ENCODE measurements at regions not wholly inside any gene's neighbourhood (a gene's known extent, or its start where the extent isn't known, plus 50 kb on each side); places are given as distances from the start of the nearest gene placed in this dataset.
"Not testable (repeated sequence)": the region's sequence is repeated elsewhere in the genome, so short reads cannot be mapped to it uniquely, and the experiment has no call there.

- DNase-seq = no peak
Measured at GRCh38 chr3:189375532-189375931, 203.8 kb downstream of the TPRG1 start.

DNA sequence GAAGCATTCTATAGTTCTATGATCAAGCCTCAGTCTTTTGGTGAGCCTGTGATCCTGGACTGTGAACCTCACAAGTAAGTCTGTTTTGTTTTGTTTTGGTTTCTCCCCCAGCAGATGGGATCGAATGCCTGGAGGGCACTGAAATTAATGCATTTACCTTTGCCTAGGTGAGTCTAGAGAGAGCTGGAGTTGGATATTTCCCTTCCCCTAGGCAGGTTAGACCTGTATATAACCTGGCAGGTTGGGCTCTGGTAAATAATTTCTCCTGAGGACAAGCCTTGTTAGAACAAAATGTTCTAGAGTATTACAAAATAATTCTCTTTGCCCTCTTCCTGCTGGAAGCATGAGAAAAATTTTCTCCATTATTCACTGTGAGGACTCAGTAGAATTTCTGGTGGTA, 211.9 kb downstream of the TPRG1 start:
- no peak for DNase-seq

DNA sequence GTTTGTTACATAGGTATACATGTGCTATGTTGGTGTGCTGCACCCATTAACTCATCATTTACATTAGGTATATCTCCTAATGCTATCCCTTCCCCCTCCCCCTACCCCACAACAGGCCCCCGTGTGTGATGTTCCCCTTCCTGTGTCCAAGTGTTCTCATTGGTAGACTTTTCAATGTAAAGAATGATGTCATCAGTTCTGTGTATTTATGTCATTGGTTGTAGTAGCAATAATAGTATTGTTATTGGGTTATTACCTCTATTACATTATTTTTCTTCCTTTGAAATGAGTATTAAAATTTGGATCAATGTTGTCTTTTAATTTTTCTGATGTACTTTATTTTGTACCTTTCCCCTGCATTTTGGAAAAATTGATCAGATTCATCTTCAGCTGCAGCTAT, 214.1 kb downstream of the TPRG1 start:
- DNase-seq = not testable (repeated sequence)

DNA sequence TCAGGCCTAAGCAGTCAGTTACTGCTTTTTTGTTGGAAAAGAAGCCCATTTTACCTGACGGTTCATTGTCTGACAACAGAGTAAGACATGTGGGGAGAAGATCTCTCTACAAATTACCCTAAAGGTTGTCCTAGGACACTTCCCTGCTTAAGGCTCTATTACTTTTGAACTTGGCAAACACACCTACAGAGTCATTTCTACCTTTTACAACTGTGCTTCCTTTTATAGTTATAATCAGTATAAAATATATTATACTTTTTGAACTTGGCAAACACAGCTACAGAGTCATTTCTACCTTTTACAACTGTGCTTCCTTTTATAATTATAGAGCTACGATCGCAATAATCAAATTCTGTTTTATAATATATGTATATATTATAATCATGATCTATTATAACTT, 215.0 kb downstream of the TPRG1 start:
- DNase-seq = no peak

DNA sequence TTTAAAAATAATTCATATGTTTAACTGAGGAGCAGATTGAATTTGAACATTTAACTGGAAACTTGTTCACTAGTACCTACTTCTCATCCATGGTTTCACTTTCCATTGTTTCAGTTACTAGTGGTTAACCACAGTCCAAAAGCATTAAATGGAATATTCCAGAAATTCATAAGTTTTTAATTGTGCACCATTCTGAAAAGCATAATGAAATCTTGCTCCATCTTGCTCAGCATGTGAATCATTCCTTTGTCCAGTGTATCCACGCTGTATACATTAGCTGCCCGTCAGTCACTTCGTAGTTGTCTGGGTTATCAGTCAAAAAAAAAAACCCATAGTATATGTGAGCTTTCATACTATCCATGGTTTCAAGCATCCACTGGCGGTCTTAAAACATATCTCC, 217.6 kb downstream of the TPRG1 start:
- no peak for DNase-seq

GRCh38 chr3:189393598-189393997, 221.8 kb downstream of the TPRG1 start:
- DNase-seq = no peak

- no peak for DNase-seq
Measured at GRCh38 chr3:189394599-189395121, 222.9 kb downstream of the TPRG1 start.

- no peak for DNase-seq
Measured at GRCh38 chr3:189395825-189396224, 224.1 kb downstream of the TPRG1 start.

GRCh38 chr3:189398656-189399055, 226.9 kb downstream of the TPRG1 start:
- no peak for DNase-seq

DNA sequence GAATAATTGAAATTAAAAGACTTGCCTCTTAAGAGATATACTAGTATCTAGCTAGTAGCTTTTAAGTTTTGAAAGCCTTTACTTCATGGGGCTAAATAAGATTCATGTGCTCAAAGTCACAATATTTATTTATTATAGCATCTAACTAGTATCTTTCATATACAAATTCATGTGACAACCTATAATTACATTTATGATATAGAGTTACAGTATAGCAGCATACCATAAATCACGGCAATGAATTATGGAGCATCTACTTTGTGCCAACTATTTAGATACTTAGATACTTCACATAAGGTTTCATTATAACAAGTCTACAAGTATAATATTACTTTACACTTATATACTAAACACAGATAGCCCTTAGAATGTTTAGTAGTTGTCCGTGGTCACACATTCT, 229.4 kb downstream of the TPRG1 start:
- no peak for DNase-seq

DNA sequence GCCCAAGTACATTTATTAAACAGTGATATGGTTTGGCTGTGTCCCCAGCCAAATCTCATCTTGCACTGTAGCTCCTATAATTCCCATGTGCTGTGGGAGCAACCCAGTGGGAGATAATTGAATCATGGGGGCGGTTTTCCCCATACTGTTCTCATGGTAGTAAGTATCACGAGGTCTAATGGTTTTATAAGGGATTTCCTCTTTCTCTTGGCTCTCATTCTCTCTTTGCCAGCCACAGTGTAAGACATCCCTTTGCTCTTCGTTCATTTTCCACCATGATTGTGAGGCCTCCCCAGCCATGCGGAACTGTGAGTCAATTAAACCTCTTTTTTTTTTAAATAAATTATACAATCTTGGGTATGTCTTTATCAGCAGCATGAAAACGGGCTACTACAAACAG, 228.0 kb upstream of the TP63 start:
- DNase-seq = no peak

DNA sequence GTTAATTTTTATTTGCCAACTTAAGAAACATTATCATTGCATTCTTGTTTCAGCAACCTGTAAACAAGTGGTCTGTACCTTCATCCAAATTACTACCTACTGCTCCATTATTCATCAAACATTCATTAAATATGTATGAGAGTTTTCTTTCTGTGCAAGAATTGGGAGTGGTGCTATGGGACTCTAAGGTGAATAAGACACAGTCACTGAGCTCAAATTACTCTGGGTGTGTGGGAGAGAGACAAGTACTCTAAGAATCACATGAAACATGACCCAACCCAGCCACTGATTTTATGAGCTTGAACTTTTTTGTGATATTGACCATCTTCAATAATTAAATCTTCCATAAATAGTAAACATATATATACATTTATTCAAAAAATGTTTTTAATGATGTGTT, 227.2 kb upstream of the TP63 start:
- DNase-seq = no peak

DNA sequence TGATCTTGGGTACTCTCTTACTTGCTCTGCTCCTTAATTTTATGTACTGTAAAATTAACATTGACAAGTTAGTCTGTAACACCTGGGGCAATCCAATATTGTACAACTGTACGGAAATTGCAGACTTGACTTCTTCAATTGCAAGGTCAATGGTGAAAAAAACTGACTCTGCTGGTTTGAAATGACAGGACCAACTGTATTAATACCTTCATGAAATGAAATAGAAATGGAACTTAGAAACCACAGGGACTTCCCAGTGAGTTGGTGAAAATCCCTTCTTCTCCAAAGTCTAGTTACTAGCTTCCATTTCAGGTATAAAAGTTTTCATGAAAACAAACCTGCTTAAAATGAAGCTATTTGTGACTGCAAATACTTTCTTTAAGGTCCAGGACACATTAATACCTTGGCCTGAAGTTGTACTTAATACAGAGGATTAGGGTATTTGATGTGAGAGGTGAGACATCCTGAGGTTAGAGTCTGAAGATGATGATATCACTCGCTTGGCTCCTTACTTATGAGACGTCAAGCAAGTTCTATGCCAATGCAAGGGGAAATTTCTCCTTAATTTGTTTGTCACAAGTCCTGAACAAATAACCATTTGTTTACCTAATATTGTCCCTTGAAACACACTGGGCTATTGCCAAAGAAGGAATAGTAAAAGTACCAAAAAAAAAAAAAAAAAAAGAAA, 226.2 kb upstream of the TP63 start:
- DNase-seq = no peak

DNA sequence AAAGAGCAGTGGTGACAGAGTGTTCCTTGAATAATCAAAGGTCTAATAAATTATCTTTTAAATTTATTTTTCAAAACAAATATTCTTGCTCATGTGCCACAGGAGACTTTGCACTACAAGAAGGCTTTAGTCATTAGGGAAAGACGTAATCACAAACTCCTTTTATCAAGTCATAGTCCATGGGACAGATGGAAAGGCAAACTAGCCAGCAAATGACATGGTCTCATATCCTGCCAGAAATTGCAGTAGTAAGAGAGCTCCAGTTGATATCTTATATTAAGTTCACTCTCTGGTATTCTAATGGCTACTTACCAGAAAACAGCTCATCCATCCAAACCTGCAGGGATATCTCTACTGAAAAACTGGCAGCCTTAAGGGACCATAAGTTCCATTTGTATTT, 225.0 kb upstream of the TP63 start:
- no peak for DNase-seq

GRCh38 chr3:189410522-189410921, 220.7 kb upstream of the TP63 start:
- DNase-seq = no peak

DNA sequence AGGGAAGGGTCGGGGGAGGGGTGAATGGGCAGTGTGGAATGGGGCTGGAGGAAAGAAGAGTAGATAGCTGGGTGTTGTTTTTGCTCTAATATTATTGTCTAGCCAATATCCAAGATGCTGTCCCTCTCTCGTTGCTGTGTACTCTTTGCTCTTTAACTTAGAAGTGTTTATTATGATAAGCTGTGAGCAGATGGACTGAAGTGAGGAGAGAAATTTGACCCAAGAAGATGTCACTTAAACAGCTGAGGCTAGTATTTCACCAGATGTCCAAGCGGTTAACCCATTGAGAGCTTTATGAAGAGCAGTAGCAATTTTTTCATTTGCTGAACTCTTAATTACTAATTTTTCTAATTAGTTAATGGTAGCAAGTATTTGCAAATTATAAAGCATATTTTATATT, 212.2 kb upstream of the TP63 start:
- peak; percentile 95 for DNase-seq

DNA sequence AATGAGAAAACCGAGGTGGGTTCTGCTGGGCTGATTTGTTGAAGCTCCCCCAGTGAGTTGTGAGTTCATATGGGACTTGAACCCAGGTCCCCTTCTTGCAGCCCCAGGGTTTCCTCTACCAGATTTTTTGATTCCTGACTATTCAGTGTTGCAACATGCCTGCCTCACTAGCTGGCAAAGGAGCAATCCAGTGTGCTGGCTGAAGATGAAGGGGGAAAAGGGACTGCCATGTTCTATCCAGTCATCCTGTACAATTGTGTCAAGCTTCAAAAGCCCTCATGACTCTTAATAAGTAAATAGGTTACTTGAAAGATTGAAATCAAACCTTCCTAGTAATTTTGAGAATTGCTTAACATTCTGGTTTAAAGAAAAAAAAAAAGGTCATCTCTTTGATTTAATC, 211.5 kb upstream of the TP63 start:
- no peak for DNase-seq

GRCh38 chr3:189424922-189425321, 206.3 kb upstream of the TP63 start:
- no peak for DNase-seq

DNA sequence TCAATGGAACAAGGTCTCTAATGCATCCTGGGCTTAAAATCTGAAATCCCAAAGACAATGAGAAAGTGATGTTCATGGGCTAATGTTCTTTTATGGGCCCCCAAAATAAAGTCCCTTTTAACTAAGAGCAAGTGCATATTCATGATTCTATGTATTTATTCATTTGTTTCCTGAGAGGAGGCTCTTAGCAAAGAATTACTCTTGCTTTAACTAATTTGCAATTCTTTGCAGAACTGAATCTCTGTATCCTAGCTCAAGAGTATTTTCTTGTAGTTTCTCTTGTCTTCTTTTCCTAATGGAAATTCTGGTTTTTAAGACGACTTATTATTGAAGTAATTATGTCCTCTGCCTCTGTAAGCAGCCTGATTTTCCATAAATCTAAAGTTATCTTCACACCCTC, 202.2 kb upstream of the TP63 start:
- DNase-seq = no peak

- no peak for DNase-seq
Measured at GRCh38 chr3:189430166-189430565, 201.0 kb upstream of the TP63 start.

- not testable (repeated sequence) for DNase-seq
Measured at GRCh38 chr3:189442257-189442656, 188.9 kb upstream of the TP63 start.

GRCh38 chr3:189446959-189447560, 184.1 kb upstream of the TP63 start:
- DNase-seq = no peak

GRCh38 chr3:189449084-189449483, 182.1 kb upstream of the TP63 start:
- no peak for DNase-seq

DNA sequence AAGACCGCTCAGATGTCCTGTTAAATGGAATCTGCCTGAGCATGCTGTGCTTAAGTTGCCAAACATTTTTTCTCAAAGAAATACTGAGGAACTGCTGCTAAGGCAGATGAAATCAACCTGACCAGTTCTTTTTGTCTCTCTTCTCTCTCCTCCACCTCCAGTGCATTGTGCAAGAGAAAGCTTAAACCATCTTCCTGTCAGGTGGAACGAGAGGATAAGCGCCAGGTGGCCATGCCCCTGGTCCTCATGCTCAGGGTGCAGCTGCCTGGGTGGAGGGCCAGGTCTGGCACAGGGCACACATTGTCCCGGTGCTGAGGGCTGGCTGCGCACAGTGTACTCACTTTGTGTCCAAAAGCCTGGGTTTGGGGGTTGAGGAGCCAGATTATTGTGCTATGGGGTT, 176.2 kb upstream of the TP63 start:
- no peak for DNase-seq

Data from DMS 273 treated with DMSO at 0.1 percent for 48 hours (cell line).